ENCODE measurements at regions not wholly inside any gene's neighbourhood (a gene's known extent, or its start where the extent isn't known, plus 50 kb on each side); places are given as distances from the start of the nearest gene placed in this dataset.

- no peak for DNase-seq
Observed at GRCh38 chr6:105755885-105756284, 330.3 kb upstream of the PRDM1 start.

DNA sequence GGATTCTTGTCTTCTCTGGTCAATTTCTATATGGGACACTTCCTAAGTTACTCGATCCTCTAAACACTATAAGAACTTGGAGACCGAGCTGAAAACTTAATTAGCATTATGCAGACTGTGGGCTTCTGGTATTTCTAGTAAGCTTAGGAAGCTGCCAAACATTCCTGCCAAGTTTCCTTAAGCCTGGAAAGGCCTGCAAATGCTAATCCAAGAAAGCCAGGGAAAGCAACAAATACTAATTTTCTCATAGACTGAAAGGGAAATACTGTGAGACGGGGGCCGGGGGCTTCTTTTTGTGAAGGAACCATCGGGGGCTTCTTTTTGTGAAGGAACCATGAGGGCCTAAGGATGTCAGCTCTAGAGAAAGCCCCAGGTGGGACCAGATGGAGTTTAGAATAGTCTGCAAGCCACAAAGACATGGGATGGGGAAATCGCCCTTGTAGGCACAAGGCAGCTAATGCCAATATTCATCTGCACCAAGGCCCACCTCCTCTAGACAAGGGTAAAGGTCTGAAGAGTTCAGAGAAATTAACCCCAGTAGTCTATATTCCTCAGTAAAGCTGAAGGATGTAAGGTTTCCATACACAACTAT lies 332.4 kb upstream of the PRDM1 start:
- DNase-seq: no peak

DNA sequence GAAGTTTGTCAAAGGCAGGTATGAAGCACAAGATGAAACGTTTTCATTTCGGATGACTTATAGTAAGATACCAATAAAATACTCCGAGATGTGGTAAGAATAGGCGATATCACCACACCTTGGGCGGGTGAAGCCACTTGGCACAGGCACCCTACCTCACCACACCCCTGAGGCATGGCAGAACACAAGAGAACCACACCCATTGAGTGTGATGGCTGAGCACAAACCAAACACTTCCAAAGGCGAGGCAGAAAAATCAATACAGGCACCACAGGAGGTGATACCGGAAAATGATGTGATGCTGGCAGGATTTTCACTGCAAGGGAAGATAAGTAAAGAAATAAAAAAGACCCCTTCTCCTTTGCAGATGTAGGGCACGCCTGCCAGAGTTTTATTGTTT lies 332.9 kb upstream of the PRDM1 start:
- peak; percentile 94 for DNase-seq

- DNase-seq: peak; percentile 1
Observed at GRCh38 chr6:105750089-105750488, 336.0 kb upstream of the PRDM1 start.

DNA sequence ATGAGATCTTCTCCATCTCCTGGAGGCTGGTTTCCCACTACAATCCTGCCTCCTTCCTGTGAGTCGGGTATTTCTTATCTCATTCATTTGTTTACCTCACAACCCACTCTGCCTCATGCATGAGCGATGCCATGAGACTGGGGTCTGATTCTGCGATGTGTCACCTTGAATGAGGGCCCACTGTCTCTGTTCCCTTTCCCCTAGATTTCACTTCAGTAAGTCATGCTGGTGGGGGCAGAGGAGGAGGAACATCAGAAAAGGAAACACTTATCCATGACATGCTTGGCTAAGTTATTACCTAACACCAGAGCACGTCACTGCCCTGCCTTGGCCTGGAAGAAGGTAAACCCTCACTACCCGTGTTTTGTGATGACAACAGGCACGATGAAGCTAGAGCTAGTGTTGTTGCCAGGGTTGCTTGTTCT lies 337.4 kb upstream of the PRDM1 start:
- DNase-seq: no peak

- DNase-seq: no peak
Observed at GRCh38 chr6:105747823-105748405, 338.2 kb upstream of the PRDM1 start.

GRCh38 chr6:105746509-105746908 lies 339.6 kb upstream of the PRDM1 start:
- DNase-seq: no peak

- DNase-seq: no peak
Observed at GRCh38 chr6:105746130-105746505, 340.0 kb upstream of the PRDM1 start.

DNA sequence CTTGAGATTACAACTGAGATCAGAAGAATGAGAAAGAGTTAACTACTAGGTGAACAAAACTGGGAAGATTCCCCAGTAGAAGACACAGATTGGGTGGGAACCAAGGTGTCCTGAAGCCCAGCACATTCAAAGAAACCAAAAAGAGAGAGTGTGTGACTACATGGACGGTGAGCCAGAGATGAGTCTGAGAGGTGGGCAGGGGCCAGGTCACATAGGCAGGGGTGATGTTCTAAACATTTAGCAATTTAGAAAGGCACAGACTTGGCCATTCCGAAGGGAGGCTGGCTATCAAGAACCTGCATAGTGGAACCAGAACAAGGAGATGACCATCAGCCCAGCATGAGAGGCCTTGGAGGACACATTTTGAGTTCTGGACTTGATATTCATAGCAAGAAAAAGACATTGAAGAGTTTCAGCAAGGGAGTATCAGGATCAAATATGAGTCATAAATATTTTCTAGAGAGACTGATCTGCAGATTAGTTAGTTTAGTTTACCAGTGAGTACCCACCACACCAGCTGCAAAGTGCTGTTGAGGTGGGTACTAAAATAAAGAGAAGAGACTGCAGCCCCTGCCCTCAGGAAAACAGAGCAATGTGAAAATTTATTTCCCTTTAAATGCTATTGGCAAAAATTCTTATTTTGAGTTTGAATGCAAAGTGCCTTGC lies 340.5 kb upstream of the PRDM1 start:
- no peak for DNase-seq

DNA sequence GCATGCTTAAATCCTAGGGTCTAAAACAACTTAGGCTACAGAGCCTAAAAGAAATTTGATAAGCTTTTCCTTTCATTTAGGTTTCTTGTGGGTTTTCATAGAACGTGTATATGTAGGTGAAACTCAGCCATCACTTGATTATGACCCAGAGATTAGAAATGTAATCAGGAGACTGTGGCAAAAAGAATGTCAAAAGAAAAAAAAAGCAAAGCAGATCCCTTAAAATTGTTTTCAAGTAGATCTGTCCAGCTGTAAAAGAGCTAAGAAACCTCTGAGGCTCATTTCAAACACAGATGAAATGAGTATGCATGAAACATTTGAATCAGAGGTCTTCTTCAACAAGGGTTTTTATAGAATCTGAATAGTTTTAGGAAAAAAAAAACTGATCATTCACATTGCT lies 341.3 kb upstream of the PRDM1 start:
- DNase-seq: no peak

DNA sequence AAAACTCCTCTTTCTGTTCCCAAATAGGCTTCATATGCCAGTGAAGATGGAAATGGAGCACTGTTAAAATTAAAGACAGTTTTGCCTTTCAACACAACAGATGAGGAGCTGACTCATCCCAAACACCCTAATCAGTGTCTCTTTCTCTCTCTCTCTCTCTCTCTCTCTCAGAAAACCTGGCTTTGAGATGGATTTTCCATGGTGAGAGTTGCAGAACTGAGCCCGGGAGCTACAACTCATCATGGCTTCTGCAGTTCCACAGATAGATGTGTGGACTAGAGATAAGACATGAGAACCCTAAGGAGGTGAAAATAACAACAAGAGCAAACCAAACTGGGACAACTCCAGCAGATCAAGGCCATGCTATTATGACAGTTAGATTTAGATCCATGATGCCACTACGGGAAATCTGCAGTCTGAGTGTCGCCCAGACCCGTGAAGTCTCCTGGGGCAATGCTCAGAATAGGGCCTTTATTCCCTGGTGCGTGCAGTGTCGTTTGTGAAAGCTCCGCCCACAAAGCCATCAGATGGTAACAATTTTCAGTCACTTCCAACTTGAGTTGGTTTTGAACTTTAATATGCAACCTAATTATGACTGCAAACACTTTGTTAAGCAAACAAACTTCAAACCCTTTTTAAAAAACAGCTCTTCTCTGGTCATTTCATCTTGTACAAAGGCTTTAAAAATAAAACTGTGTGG lies 338.2 kb upstream of the PREP start:
- DNase-seq: no peak

DNA sequence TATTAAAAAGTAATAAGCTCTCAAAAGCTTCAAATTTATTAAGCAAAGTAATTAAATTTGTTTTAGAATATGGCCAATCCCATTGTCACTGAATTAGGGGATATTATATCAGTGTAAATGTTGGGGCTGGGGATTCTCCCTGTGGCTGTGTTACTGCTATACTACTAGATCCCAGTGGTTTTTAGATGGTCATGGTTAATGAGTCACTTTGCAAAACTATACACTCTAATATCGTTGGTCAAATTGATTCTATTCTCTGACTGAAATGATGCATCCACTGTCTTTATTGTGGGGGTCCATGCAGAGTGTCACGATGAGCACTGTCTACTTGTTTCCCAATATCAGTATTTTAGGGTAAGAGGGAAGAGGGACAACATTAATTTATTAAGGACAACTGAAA lies 336.9 kb upstream of the PREP start:
- DNase-seq: no peak

GRCh38 chr6:105733556-105734162 lies 330.8 kb upstream of the PREP start:
- peak; percentile 4 for DNase-seq

DNA sequence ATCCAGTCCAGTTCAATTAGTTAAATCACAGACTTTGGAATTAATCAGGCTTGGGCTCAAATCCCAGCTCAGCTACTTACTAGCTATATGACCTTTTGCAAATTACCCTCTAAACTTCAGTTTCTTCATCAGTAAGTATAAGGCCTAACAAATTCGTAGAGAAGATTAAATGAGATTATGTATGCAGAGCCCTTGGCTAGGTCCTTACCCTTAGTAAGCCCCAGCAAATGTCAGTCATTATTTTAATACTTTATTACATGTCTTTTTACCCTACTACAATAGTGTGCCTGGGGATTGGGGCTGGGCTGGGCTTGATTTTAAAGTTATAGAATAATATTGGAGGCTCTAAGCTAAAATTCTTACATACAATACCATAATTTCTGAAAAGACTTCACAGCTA lies 326.1 kb upstream of the PREP start:
- DNase-seq: no peak

DNA sequence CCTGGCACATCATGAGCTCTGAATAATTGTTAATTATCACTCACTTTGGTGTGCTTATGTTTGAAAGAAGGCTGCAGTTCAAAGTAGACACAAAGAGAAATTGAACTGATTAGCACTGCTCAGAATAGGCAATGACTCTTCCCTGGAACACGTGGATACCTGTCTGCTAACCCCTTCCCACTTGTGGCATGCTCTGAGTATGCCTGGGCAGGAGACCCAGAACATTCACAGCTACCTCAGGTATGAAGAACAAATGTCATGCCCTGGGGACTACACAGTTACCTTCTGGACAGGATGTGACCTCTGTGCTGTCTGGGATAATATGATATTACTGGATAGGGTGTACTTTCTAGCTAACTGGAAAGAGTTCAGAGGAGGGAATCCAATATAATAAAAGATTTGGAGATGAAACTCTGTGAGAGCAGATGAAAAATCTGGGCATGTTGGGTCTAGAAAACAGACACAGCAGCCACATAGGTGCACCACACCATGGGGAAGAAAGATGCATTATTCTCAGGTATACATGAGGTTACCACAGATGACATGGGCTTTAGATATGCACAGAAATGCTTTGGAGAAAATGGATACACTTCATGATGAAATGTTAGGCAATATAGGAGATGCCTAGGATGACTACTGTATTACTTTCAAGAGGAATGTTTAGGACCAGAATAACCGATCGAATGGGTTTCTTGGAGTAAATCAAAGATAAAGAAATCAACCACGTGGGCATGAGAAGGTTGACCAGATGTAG lies 324.2 kb upstream of the PREP start:
- DNase-seq: no peak

- DNase-seq: no peak
Observed at GRCh38 chr6:105714846-105715245, 312.0 kb upstream of the PREP start.

DNA sequence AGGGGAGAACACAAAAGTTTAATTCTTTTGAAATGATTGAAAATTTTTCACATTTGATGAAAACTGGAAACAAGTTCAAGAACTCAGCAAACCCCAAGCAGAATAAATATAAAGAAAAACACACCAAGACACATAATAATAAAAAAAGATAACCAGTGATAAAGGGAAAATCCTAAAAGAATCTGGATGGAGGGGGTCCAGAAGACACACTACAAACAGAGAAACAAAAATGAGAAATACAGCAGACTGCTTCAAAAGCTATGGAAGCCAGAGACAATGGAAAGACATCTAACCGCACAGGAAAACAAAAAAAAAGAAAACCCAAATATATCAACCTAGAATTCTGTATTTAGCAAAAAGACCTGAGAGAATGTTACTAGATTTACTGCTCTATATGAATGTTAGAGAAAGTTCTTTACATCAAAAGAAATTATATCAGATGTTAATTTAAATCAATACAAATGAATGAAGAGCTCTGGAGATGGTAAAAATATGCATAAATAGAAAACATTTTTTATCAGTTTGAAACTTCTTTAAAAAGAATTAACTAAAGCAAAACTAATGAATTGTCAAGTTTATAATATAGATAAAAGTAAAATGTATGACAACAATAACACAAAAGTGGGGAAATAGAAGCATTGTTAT lies 310.7 kb upstream of the PREP start:
- peak; percentile 2 for DNase-seq

DNA sequence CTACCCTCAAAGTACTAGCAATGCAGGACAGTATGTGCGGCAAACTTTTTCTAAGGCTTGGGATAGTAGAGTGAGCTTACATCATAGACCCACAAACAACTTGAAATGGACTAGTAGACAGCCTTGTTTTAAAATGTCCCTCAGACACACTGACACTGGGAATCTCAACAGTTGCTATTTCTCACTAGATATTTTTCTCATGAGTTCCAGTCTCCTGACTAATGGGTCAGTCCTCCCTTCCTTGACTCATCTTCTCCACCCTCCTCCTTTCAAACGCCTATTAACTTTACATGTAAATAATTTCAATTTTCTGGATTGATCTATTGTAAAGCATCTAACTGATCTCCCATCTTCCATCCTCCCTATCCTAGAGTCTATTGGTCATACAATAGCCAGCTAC lies 308.3 kb upstream of the PREP start:
- no peak for DNase-seq

DNA sequence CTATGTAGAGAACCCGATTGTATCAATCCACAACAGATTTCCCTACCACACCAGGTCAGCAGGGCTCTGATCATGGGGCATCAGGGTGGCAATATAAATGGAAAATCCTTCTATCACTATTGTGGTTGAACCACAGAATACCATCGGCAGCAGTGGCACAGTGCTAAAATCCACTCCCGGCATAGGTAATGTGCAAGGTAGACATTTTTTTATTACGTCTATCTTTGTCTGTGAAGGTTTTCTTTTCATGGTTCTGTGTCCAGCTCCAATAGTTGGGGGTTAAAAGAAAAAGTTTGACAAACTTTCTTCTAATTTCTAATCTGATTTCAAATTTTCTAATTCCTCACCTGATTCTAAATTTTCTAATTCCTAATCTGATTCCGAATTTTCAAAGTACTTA lies 302.7 kb upstream of the PREP start:
- DNase-seq: no peak

DNA sequence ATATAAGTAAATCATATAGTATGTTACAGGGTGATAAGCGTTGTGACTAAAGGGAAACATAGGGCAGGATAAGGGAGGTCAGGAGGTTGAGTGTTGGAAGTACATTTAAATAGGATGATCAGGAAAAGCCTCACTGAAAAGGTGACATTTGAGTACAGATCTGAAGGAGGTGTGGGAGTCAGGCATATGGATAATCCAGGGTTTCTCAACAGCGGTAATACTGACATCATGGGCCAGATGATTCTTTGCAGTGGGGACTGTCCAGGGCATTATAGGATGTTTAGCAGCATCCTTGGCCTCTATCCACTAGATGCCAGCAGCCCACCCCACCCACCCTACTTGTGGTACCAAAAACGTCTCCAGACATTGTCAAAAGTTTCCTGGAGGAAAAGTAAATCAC lies 292.6 kb upstream of the PREP start:
- peak; percentile 18 for DNase-seq

- peak; percentile 90 for DNase-seq
Observed at GRCh38 chr6:105692613-105693215, 289.8 kb upstream of the PREP start.

DNA sequence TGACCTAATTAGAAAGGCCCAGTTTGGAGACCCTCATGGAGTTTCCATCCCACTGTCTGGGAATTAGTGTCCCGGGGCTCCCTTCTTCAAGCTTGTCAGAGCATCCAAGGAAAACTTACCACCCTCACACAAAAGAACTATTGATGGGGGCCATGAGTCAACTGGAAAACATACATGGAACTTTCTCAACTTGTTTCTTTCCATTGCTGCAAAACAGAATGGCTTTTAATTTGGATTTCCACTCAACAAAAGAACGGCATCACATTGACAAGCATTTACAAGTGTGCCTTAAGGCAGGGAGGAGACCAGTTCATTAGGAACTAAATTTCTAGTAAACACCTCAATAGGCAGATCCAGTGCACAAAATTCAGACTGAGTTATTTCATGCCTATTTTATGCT lies 289.1 kb upstream of the PREP start:
- no peak for DNase-seq

Measured in NCI-H345 (cell line).